Upper lobe of left lung (tissue), 6 donors: ENCODE measurements at regions not wholly inside any gene's neighbourhood (a gene's known extent, or its start where the extent isn't known, plus 50 kb on each side); places are given as distances from the start of the nearest gene placed in this dataset.
A peak's percentile ranks its signal among the peaks of the same experiment; 100 is the strongest.

Experiments
- ATAC-seq, 2 donors: fragments of 200-7000 bp; cut with Tn5 transposase; one replicate each; pipeline ENCODE4 v1.9.1; 2022; ENCODE audit warnings: mild to moderate bottlenecking in 2 of 2, moderate library complexity in 2 of 2; ENCODE audit not compliant: low FRiP score in 2 of 2
- DNase-seq, 2 donors: peaks; one replicate each; pipeline ENCODE4 v3.0.0-alpha.2; 2019 to 2020
- H3K27ac ChIP-seq, 4 donors: fragments of 200-600 bp; sonication (generic); one replicate each; pipeline ENCODE4 v1.5.1; 2016 to 2019
- H3K27me3 ChIP-seq, 4 donors: fragments of 200-600 bp; sonication (generic); one replicate each; pipeline ENCODE4 v1.5.1; 2017 to 2019
- H3K36me3 ChIP-seq, 4 donors: fragments of 200-600 bp; sonication (generic); one replicate each; pipeline ENCODE4 v1.5.1; 2016 to 2019
- H3K4me1 ChIP-seq, 4 donors: fragments of 200-600 bp; sonication (generic); one replicate each; pipeline ENCODE4 v1.5.1; 2018 to 2019
- H3K4me3 ChIP-seq, 4 donors: fragments of 200-600 bp; sonication (generic); one replicate each; pipeline ENCODE4 v1.5.1; 2017 to 2019; ENCODE audit warnings: mild to moderate bottlenecking in 2 of 4, moderate library complexity in 1 of 4
- H3K9me3 ChIP-seq, 4 donors: fragments of 200-600 bp; sonication (generic); one replicate each; pipeline ENCODE4 v1.5.1; 2018 to 2019
- CTCF ChIP-seq, 6 experiments: fragments of 450-650 bp in 4 of 6; fragments of 200-600 bp in 2 of 6; sonication (generic) in 2 of 6; IDR thresholded peaks; one replicate each; pipeline ENCODE4 v1.5.1; 2016 to 2019; ENCODE audit warnings: antibody characterized with exemption in 6 of 6
- EP300 ChIP-seq, 4 donors: sonication (generic); formaldehyde crosslinking; IDR thresholded peaks; one replicate each; pipeline ENCODE4 v1.5.1; 2017; ENCODE audit warnings: antibody characterized with exemption in 4 of 4, control low read depth in 2 of 4
- POLR2A ChIP-seq, 4 donors: fragments of 450-650 bp; IDR thresholded peaks; one replicate each; pipeline ENCODE4 v1.5.1; 2016 to 2017; ENCODE audit warnings: antibody characterized with exemption in 4 of 4, mild to moderate bottlenecking in 2 of 4
- POLR2AphosphoS5 ChIP-seq, 2 donors: sonication (generic); formaldehyde crosslinking; IDR thresholded peaks; one replicate each; pipeline ENCODE4 v1.5.1; 2017; ENCODE audit warnings: antibody characterized with exemption in 2 of 2
- WGBS, 2 donors: methylation state at CpG; one replicate each; pipeline ENCODE4 v1.1.5; 2017 to 2018; 5-methylcytosine and 5-hydroxymethylcytosine counted together
- donor health status: DM: no; HTN: no; CAD: no; lungs with moderate emphysema.
- donor health status: DM: no; HTN: yes; CAD: no; lungs with severe emphysema.

DNA sequence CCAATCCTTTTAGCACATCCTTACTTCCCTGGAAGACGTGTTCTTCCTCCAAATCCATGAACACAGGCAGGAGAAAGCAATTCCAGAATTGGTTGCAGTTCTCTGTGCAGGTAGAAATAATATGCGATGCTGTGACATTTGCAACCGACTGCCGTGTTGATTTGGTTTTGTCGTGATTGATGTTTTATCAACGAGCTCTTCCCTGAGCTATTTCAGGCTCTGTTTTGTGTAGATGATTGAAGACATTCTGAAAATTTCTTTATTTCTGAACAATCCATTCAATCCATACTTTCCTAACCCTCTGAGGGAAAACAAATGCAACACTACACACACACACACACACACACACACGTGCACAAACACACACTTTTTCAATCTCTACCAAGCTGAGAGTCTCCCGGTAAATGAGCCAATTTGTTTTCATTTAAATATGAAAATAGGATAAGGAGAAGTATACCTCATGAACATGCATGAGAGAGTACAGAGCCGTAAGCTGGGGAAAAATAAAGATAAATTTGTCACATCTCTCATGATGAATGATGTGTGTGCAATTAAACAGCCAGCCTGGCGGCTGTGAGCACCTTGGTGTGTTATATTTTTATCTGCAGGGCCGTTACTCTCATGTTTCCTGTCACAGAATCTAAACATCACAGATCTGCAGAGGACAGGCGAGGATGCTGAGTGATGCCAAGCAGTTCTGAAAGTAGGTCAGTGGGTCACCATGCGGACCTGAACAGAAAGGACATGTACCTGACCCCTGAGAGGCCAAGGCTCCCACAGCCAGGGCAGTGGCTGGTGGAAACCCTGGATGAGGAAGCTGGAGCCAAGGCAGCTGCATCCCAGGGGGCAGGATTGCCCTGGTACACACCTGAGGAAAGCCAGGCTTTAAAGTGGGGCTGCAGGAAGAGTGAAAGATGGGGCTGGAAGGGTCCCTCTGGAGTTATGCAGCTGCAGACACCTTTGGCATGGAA is 64.8 kb downstream of the PDCL3 start:
- 60 to 61% methylated on average over 12 to 13 of the region's 13 CpGs for WGBS, 2 donors
- ATAC-seq = no peak

DNA sequence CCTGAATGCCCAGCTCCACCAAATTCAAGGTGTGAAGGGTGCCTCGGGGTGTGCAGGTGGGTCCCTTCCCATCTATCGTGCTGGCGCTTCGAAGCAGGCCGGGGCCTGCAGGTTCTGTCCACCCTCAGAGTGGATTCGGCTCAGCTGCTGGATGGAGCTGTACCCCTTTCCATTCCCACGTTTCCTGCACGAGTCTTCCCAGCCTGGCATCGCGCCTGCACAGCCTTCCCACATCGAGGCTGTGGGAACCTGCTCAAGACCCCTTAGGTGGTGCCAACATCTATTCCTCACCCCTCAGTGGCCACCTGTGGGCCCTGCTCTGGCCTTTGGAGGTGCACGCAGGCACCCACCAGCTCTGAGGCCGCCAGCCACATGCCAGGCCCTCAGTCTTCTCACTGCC is 65.7 kb downstream of the PDCL3 start:
- no peak for ATAC-seq
- 89 to 90% methylated on average over 13 of the region's 13 CpGs for WGBS, 2 donors
- no peak for TF ChIP-seq EP300 (IDR thresholded peaks at IDR 0.05)
- no peak for TF ChIP-seq POLR2A (IDR thresholded peaks at IDR 0.05)
- no peak for TF ChIP-seq CTCF (IDR thresholded peaks at IDR 0.05)
- TF ChIP-seq POLR2AphosphoS5 (IDR thresholded peaks at IDR 0.05) = no peak

More for the DNA sequence above, 64.8 kb downstream of the PDCL3 start:
- Histone ChIP-seq H3K27me3 (no peaks in the 10 kb centered on the region), H3K27ac (no peak overlapping the region), H3K9me3 (no peaks in the 10 kb centered on the region), H3K4me3 (no peak overlapping the region), H3K4me1 (no peaks in the 10 kb centered on the region), H3K36me3 (no peaks in the 10 kb centered on the region)
- TF ChIP-seq EP300 (IDR thresholded peaks at IDR 0.05) = no peak
- no peak for TF ChIP-seq CTCF (IDR thresholded peaks at IDR 0.05)
- no peak for TF ChIP-seq POLR2A (IDR thresholded peaks at IDR 0.05)
- TF ChIP-seq POLR2AphosphoS5 (IDR thresholded peaks at IDR 0.05) = no peak
- DNase-seq = no peak

DNA sequence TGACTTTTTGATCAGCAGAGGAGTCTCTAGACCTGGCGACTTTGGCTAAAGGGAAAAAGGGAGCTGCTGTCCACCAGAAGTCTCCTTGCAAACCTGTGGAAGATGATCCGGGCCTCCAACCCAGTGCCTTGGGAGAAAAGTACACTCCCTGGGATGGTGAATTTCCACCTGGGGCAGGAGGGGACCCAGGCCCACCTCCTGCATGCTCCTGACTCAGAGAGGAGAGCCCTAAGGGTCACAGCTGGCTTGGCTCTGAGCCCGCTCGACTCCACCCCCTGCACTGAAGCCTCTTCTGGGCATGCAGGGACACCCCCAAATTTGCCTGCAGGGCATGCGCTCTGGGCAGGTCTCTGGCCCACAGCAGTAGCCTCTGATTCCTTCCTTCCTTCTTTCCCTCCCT is 66.5 kb downstream of the PDCL3 start:
- Histone ChIP-seq H3K4me1 (no peaks in the 10 kb centered on the region), H3K4me3 (no peak overlapping the region), H3K36me3 (no peaks in the 10 kb centered on the region), H3K27ac (no peak overlapping the region), H3K9me3 (no peaks in the 10 kb centered on the region), H3K27me3 (no peaks in the 10 kb centered on the region)
- 95% methylated on average over 5 of the region's 5 CpGs for WGBS, 2 donors
- TF ChIP-seq CTCF (IDR thresholded peaks at IDR 0.05) (no peak), EP300 (IDR thresholded peaks at IDR 0.05) (no peak), POLR2AphosphoS5 (IDR thresholded peaks at IDR 0.05) (no peak), POLR2A (IDR thresholded peaks at IDR 0.05) (no peak)
- ATAC-seq = no peak
- no peak for DNase-seq

More for the DNA sequence above, 65.7 kb downstream of the PDCL3 start:
- H3K4me3 ChIP-seq = no peak overlapping the region
- DNase-seq = peak in 1 of 2 donors; percentile 66
- H3K27ac ChIP-seq = no peak overlapping the region
- no peaks in the 10 kb centered on the region for H3K4me1 ChIP-seq
- H3K9me3 ChIP-seq = no peaks in the 10 kb centered on the region
- H3K36me3 ChIP-seq = no peaks in the 10 kb centered on the region
- no peaks in the 10 kb centered on the region for H3K27me3 ChIP-seq

DNA sequence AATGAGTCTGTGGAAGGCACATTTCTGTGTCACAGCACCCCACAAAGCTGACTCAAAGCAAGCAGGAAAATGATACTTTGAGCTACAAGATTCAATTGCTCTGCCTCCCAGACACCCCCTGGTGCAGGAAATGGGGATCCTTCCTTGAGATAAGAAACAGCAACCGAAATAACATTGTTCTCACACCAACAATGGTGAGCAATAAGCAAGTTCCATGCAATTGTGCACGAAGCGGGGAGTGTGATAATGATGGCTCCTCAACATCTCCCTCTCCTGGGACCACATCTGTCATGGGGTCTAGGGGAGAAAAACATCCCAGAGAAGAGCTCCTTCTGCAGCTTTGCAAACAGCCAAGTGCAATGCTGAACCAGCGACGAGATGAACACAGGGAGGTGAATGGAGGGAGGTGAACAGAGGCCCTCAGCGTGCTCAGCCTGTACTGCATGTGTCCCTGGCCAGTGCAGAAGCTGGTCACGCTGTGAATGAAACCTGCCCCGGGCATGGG is 67.7 kb downstream of the PDCL3 start:
- Histone ChIP-seq H3K4me1 (no peaks in the 10 kb centered on the region), H3K27ac (no peak overlapping the region), H3K36me3 (no peaks in the 10 kb centered on the region), H3K4me3 (no peak overlapping the region), H3K9me3 (no peaks in the 10 kb centered on the region), H3K27me3 (no peaks in the 10 kb centered on the region)
- WGBS, 2 donors = 70 to 80% methylated on average over 8 of the region's 8 CpGs
- DNase-seq (no peak), ATAC-seq (peak in 1 of 2 donors; percentile 5)
- TF ChIP-seq POLR2A (IDR thresholded peaks at IDR 0.05) (no peak), CTCF (IDR thresholded peaks at IDR 0.05) (no peak), EP300 (IDR thresholded peaks at IDR 0.05) (no peak), POLR2AphosphoS5 (IDR thresholded peaks at IDR 0.05) (no peak)
